ENCODE measurements at regions not wholly inside any gene's neighbourhood (a gene's known extent, or its start where the extent isn't known, plus 50 kb on each side); places are given as distances from the start of the nearest gene placed in this dataset.

- DNase-seq (ENCODE audit: low read depth, low spot score), result no peak
- no peak overlapping the region for H3K9ac ChIP-seq (replicated peaks; ENCODE audit: extremely low read depth, insufficient read depth, low read length)
- no peaks in the 10 kb centered on the region for H3K4me1 ChIP-seq (ENCODE audit: control insufficient read depth, extremely low read depth, insufficient read depth, low read length)
- H3K9me3 ChIP-seq (replicated peaks; ENCODE audit: control insufficient read depth, insufficient read depth, low read length), result peaks cover 2% of the 10 kb centered on the region
- ChIA-PET POLR2A (no interaction called here), CTCF (no interaction called here)
- BruUV-seq (replicated peaks), result no TSS peak
- no peak overlapping the region for H3K4me3 ChIP-seq (replicated peaks in 1 of 3; ENCODE audit: insufficient read depth in 1 of 3, low read depth in 1 of 3, low read length in 3 of 3)
- H3K4me2 ChIP-seq (ENCODE audit: insufficient read depth, low read length), result no peak overlapping the region
- dilution Hi-C loops (cut with MboI; ENCODE audit: extremely low pct_ligation_motif_present, low sequenced_read_pairs), result no loop called here
- H3K9me1 ChIP-seq (replicated peaks; ENCODE audit: control insufficient read depth, extremely low read depth, insufficient read depth, low read length), result no peaks in the 10 kb centered on the region
- H3K36me3 ChIP-seq (ENCODE audit: control insufficient read depth in 2 of 2, extremely low read depth in 1 of 2, insufficient read depth in 2 of 2, low read length in 2 of 2), result no peaks in the 10 kb centered on the region
- intact Hi-C loops (cut with micrococcal nuclease), result no loop called here
- TF ChIP-seq GATA2 (IDR thresholded peaks at IDR 0.05; ENCODE audit: insufficient read depth, insufficient read length, low read depth, low read length) (no peak), CTCF (IDR thresholded peaks at IDR 0.05; ENCODE audit: extremely low read depth in 1 of 2, insufficient read depth in 1 of 2, low read depth in 1 of 2, low read length in 2 of 2) (no peak), JUN (IDR thresholded peaks at IDR 0.05; ENCODE audit: borderline replicate concordance, insufficient read depth, insufficient read length, low read depth) (no peak), FOS (IDR thresholded peaks at IDR 0.05; ENCODE audit: borderline replicate concordance, insufficient read depth, low read length) (no peak), EZH2 (IDR thresholded peaks at IDR 0.05; ENCODE audit: borderline replicate concordance, low read depth, low read length, severe bottlenecking) (no peak), POLR2AphosphoS5 (IDR thresholded peaks at IDR 0.05; ENCODE audit: insufficient read depth, low read depth, low read length) (no peak)
- H4K20me1 ChIP-seq (replicated peaks; ENCODE audit: control insufficient read depth, extremely low read depth, insufficient read depth, low read length), result no peaks in the 10 kb centered on the region
- H2AFZ ChIP-seq (ENCODE audit: low read depth, low read length), result no peak overlapping the region
- no peak for FAIRE-seq
- no peaks in the 10 kb centered on the region for H3K27me3 ChIP-seq (ENCODE audit: control insufficient read depth in 2 of 2, insufficient read depth in 2 of 2, low read length in 2 of 2)
- H3K79me2 ChIP-seq (ENCODE audit: control insufficient read depth, insufficient read depth, low read length), result no peaks in the 10 kb centered on the region
- H3K27ac ChIP-seq (ENCODE audit: insufficient read depth, low read depth, low read length), result no peak overlapping the region
Measured at GRCh38 chr6:169365567-169366257, 112.1 kb upstream of the THBS2 start.

Measured in endothelial cell of umbilical vein (primary cell).